Neural crest cell (in vitro differentiated cells): ENCODE measurements at regions not wholly inside any gene's neighbourhood (a gene's known extent, or its start where the extent isn't known, plus 50 kb on each side); places are given as distances from the start of the nearest gene placed in this dataset.

Source experiments
- DNase-seq: peaks from one replicate; pipeline ENCODE4 v3.0.0; 2021; ENCODE audit warnings: low read depth, mixed read lengths, low spot score
- H3K27ac Mint-ChIP-seq: one replicate; pipeline ENCODE4 v1.8.0; 2021; ENCODE audit warnings: mild to moderate bottlenecking, mixed read lengths; ENCODE audit not compliant: unreplicated experiment
- H3K27me3 Mint-ChIP-seq: 2 replicates; pipeline ENCODE4 v1.8.0; 2021; ENCODE audit warnings: low read depth, mild to moderate bottlenecking, mixed read lengths
- H3K36me3 Mint-ChIP-seq: 2 replicates; pipeline ENCODE4 v1.8.0; 2021; ENCODE audit warnings: low read depth, mild to moderate bottlenecking, mixed read lengths
- H3K4me1 Mint-ChIP-seq: 2 replicates; pipeline ENCODE4 v1.8.0; 2021; ENCODE audit warnings: mixed read lengths
- H3K4me3 Mint-ChIP-seq: one replicate; pipeline ENCODE4 v1.8.0; 2021; ENCODE audit warnings: mild to moderate bottlenecking, mixed read lengths
- H3K9me3 Mint-ChIP-seq: 2 replicates; pipeline ENCODE4 v1.8.0; 2021; ENCODE audit warnings: mixed read lengths
- CTCF ChIP-seq: fragments of 200-600 bp; sonication (generic); conservative IDR thresholded peaks from 2 replicates; pipeline ENCODE4 v1.5.0; 2021; ENCODE audit warnings: antibody characterized with exemption, mild to moderate bottlenecking

GRCh38 chr16:55048745-55049144, 118.1 kb downstream of the IRX5 start:
- Mint-ChIP-seq H3K27ac (no peak overlapping the region), H3K9me3 (no peaks in the 10 kb centered on the region), H3K4me1 (peaks cover 12% of the 10 kb centered on the region), H3K4me3 (no peak overlapping the region), H3K36me3 (no peaks in the 10 kb centered on the region), H3K27me3 (peaks cover 2% of the 10 kb centered on the region)
- no peak for TF ChIP-seq CTCF
- DNase-seq, result no peak

GRCh38 chr16:55051571-55052347, 121.1 kb downstream of the IRX5 start:
- H3K36me3 Mint-ChIP-seq, result no peaks in the 10 kb centered on the region
- H3K27ac Mint-ChIP-seq, result no peak overlapping the region
- H3K27me3 Mint-ChIP-seq, result peaks cover 14% of the 10 kb centered on the region
- TF ChIP-seq CTCF, result no peak
- no peak overlapping the region for H3K4me3 Mint-ChIP-seq
- DNase-seq, result no peak
- peaks cover 18% of the 10 kb centered on the region for H3K4me1 Mint-ChIP-seq
- peaks cover 2% of the 10 kb centered on the region for H3K9me3 Mint-ChIP-seq

GRCh38 chr16:55052348-55052734, 121.7 kb downstream of the IRX5 start:
- H3K4me1 Mint-ChIP-seq, result peaks cover 18% of the 10 kb centered on the region
- no peak for DNase-seq
- H3K27ac Mint-ChIP-seq, result no peak overlapping the region
- no peak for TF ChIP-seq CTCF
- no peaks in the 10 kb centered on the region for H3K36me3 Mint-ChIP-seq
- H3K4me3 Mint-ChIP-seq, result no peak overlapping the region
- H3K9me3 Mint-ChIP-seq, result peaks cover 2% of the 10 kb centered on the region
- peaks cover 19% of the 10 kb centered on the region for H3K27me3 Mint-ChIP-seq

GRCh38 chr16:55052741-55053415, 122.2 kb downstream of the IRX5 start:
- no peak for TF ChIP-seq CTCF
- no peak for DNase-seq
- Mint-ChIP-seq H3K27me3 (peaks cover 25% of the 10 kb centered on the region), H3K27ac (no peak overlapping the region), H3K4me3 (no peak overlapping the region), H3K9me3 (peaks cover 2% of the 10 kb centered on the region), H3K36me3 (no peaks in the 10 kb centered on the region), H3K4me1 (peaks cover 15% of the 10 kb centered on the region)

GRCh38 chr16:55055262-55055661, 124.6 kb downstream of the IRX5 start:
- TF ChIP-seq CTCF, result no peak
- Mint-ChIP-seq H3K4me1 (peaks cover 15% of the 10 kb centered on the region), H3K9me3 (peaks cover 2% of the 10 kb centered on the region), H3K27ac (no peak overlapping the region), H3K36me3 (no peaks in the 10 kb centered on the region), H3K27me3 (peaks cover 40% of the 10 kb centered on the region), H3K4me3 (no peak overlapping the region)
- no peak for DNase-seq
